ENCODE measurements at regions not wholly inside any gene's neighbourhood (a gene's known extent, or its start where the extent isn't known, plus 50 kb on each side); places are given as distances from the start of the nearest gene placed in this dataset.

DNA sequence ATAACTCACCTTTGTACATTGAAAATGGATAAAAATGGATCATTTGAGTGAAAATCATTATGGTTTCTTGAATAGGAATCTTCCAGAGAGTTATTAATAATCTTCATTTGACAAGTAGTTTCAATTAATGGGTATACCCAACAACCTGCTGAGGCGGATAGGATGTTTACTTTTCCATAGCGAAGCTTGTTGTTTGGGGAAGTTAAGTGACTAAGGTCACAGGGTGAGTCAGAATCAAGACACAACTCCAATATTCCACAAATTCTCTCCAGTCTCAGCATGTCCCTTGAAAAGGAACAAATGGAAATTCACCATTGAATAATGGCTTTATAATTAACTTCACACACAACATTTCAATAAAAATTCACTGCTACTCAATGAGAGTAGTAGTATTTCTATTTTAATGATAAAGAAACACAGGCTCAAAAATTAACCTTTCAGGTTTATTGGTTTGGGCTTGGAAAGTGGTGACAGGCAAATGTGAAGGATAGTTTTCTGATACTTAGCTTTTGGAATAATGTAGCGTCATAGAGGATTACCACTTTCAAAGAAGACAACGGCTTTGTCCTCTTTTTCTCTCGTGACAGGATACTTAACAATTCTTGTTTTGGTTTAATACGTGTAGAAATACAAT, 211.3 kb downstream of the GPD2 start:
- ATAC-seq (no peak), DNase-seq (ENCODE audit: low spot score) (no peak)

GRCh38 chr2:156648522-156648921, 212.3 kb downstream of the GPD2 start:
- DNase-seq (ENCODE audit: low spot score) (no peak), ATAC-seq (no peak)

GRCh38 chr2:156649596-156649995, 213.4 kb downstream of the GPD2 start:
- ATAC-seq = peak; percentile 99
- peak; percentile 85 for DNase-seq (ENCODE audit: low spot score)

GRCh38 chr2:156652691-156653090, 216.5 kb downstream of the GPD2 start:
- no peak for ATAC-seq
- DNase-seq (ENCODE audit: low spot score) = no peak

DNA sequence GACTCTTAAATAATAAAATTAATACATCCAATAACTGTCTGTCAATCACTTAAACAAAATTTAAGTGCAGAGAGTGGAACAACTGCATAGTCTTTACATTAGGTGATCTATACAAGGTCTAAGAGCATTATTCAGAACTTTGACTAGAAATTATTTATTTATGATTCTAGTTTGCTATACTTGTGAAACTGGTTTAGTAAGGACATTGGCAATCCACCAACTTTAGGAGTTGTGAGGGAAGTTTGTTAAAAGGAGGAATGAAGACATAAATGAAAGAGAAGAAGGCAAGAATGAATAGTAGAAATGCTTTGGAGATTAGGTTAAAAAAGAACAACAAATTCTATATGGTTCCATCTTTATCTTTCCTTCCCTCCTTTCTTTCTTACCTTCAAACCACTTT, 217.5 kb downstream of the GPD2 start:
- DNase-seq (ENCODE audit: low spot score) (no peak), ATAC-seq (no peak)

DNA sequence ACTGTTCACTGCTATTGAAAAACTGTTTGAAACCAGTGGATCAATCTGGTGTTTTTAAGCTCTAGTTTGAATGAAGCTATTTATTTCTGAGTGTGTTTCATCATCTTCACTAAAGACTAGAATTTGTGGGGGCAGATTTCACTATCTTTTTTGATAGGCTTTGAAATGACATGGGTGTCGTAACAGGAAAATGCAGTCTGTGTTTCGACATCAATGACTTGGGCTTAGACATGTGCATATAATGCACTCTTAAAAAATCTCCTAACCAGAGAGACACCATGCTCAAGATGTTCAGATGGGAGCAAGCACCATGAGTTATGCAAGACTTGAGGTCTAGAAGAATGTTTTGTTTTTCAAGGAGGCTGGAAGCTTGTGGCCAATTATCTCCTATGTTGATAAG, 221.6 kb downstream of the GPD2 start:
- peak; percentile 42 for ATAC-seq

DNA sequence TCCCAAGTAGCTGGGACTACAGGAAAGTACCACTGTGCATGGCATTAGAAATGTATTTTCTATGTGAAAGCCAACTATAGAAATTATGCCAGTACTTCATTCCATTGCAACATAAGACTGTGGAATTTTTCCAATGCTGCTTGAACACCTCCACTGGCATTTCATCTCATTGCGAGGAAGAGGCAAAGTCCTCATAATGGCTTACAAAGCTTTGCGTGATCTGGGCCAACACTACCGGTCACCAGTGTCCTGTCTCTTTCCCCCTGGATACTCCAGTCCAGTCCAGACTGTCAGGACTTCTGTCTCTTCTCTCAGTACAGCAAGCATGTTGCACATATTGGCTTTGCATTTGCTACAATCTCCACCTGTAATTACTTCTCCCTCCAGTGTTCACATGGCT, 223.5 kb downstream of the GPD2 start:
- peak; percentile 93 for ATAC-seq
- DNase-seq (ENCODE audit: low spot score) = peak; percentile 74

More for the DNA sequence above, 221.6 kb downstream of the GPD2 start:
- DNase-seq (ENCODE audit: low spot score) = no peak

DNA sequence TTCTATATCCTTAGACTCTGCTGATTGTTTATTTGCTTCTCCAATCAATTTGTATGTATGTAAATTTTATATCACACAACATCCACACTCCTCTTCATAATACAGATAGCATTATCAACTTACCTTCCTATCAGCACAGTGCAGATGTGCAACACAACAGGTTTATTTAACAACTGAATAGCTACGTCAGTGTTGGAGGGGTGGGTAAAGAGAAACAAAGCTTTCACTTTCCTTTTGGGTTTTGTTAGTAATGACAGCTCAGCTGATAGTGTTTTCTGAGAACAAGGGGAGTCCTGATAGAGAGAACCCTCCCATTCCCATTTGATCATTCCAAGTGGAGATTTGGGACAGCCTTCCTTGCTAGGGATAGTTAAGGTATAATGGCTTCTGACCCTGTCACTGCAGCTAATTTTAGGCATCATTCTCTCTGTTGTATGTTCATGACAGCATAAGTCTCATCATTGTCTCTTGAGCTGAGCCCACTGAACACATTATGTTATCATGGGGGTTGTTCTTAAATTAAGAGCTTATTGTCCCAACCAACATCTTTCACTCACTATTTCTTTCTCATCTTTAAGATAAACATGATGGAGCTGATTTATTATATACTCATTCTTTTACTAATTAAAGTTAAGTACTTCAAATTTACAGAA, 227.7 kb downstream of the GPD2 start:
- ATAC-seq (peak; percentile 71), DNase-seq (ENCODE audit: low spot score) (no peak)

GRCh38 chr2:156666130-156666785, 230.1 kb downstream of the GPD2 start:
- no peak for ATAC-seq

DNA sequence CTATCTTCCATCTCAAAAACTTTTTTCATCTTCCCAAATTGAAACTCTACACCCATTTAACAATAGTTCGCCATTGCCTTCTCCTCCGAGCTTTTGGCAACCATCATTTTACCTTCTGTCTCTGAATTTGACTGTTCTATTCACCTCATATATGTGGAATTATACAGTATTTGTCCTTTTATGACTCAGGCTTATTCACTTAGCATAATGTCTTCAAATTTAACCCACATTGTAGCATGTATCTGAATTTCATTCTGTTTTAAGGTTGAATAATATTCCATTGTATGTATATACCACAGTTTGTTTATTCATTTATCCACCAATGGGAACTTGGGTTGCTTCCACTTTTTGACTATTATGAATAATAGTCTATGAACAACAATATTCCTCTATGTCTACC, 233.9 kb downstream of the GPD2 start:
- DNase-seq (ENCODE audit: low spot score) = no peak
- no peak for ATAC-seq

More at GRCh38 chr2:156666130-156666785, 230.1 kb downstream of the GPD2 start:
- DNase-seq (ENCODE audit: low spot score) = no peak

GRCh38 chr2:156671706-156672361, 235.7 kb downstream of the GPD2 start:
- DNase-seq (ENCODE audit: low spot score) = no peak

GRCh38 chr2:156672556-156673332, 236.6 kb downstream of the GPD2 start:
- ATAC-seq (no peak), DNase-seq (ENCODE audit: low spot score) (no peak)

More at GRCh38 chr2:156671706-156672361, 235.7 kb downstream of the GPD2 start:
- ATAC-seq = no peak

DNA sequence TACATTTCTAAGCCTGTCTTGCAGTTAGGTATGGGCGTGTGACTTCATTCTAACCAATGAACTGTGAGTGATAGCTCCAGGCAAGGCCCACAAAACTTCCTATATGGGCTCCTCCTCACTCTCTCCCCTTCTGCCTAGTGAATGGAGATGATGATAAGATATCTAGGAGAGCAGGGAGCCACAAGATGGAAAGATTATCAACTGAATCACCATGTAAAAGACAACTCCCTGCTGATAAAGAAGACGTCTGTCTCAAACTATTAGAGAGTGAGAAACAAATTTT, 237.1 kb downstream of the GPD2 start:
- no peak for ATAC-seq
- DNase-seq (ENCODE audit: low spot score) = no peak

GRCh38 chr2:156673981-156674380, 237.8 kb downstream of the GPD2 start:
- ATAC-seq (no peak), DNase-seq (ENCODE audit: low spot score) (no peak)

DNA sequence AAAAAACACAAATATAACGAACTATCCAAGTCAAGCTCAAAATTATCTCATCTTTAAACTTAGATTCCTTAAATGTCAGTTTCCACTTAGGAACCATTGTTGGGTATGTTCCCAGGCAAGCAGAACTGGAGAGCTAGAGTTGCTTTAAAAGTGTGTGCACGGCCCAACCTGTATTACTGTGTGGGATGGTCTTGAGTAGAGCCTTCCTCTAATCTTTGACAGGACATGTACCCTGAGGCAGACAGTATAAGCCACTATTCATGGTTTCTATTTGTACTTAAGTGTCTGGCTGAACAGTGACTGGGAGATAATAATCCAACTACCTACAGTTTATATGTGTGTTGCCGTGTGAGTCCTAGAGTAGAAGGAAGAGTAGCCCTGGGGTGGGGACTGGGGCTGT, 239.7 kb downstream of the GPD2 start:
- ATAC-seq (no peak), DNase-seq (ENCODE audit: low spot score) (no peak)

DNA sequence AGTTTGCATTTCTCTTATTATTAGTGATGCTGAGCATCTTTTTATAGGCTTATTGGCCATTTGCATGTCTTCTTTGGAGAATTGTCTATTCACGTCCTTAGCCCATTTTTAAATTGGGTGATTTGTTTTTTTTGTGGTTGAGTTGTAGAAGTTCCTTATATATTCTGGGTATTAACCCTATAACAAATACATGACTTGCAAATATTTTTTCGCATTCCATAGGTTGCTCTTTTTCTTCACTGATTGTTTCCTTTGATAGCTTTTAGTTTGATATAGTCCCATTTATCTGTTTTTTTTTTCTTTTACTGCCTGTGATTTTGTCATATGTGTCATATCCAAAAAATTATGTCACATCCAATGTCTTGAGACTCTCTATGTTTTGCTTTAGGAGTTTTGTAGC, 243.6 kb downstream of the GPD2 start:
- DNase-seq (ENCODE audit: low spot score) = no peak
- ATAC-seq = no peak

DNA sequence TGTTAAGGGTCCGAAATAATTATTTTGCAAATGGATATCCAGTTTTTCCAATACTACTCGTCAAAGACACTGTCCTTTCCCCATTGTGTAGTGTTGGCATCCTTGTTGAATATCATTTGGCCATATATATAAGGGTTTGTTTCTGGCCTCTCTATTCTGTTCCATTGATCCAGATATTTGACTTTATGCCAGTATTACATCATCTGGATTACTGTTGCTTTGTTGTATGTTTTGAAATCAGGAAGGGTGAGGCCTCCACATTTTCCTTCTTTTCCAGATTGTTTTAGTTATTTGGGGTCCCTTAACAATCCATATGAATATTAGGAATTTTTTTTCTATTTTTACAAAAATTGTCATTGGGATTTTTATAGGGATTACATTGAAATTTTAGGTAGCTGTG, 244.1 kb downstream of the GPD2 start:
- ATAC-seq (no peak), DNase-seq (ENCODE audit: low spot score) (no peak)

GRCh38 chr2:156687126-156687525, 250.9 kb downstream of the GPD2 start:
- DNase-seq (ENCODE audit: low spot score) (no peak), ATAC-seq (no peak)

- DNase-seq (ENCODE audit: low spot score) (no peak), ATAC-seq (no peak)
Observed at GRCh38 chr2:156687715-156688114, 251.5 kb downstream of the GPD2 start.

GRCh38 chr2:156689939-156690338, 253.8 kb downstream of the GPD2 start:
- no peak for ATAC-seq
- no peak for DNase-seq (ENCODE audit: low spot score)

GRCh38 chr2:156691014-156691413, 254.8 kb downstream of the GPD2 start:
- ATAC-seq = no peak

More at GRCh38 chr2:156691014-156691413, 254.8 kb downstream of the GPD2 start:
- DNase-seq (ENCODE audit: low spot score) = no peak
